ENCODE measurements at regions not wholly inside any gene's neighbourhood (a gene's known extent, or its start where the extent isn't known, plus 50 kb on each side); places are given as distances from the start of the nearest gene placed in this dataset.

DNA sequence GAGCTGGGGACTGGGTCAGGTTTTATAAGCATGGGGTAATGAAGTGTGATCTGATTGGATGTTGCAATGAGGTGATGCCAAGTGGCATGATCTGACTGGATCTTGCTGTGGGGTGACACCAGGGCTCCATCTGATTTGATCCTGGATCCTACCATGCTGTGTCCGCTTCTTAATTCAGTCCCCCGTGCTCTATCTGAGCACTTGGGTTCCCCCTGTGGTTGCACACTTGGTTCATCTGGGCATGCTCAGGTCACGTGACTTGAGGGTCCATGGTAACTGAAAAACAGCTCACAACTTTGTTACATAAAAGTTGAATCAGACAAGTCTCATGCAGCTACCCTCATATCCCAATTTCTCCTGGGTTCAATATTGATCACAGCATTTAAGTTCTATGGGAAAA lies 448.6 kb upstream of the NRP1 start:
- TF ChIP-seq, protein P1, sequence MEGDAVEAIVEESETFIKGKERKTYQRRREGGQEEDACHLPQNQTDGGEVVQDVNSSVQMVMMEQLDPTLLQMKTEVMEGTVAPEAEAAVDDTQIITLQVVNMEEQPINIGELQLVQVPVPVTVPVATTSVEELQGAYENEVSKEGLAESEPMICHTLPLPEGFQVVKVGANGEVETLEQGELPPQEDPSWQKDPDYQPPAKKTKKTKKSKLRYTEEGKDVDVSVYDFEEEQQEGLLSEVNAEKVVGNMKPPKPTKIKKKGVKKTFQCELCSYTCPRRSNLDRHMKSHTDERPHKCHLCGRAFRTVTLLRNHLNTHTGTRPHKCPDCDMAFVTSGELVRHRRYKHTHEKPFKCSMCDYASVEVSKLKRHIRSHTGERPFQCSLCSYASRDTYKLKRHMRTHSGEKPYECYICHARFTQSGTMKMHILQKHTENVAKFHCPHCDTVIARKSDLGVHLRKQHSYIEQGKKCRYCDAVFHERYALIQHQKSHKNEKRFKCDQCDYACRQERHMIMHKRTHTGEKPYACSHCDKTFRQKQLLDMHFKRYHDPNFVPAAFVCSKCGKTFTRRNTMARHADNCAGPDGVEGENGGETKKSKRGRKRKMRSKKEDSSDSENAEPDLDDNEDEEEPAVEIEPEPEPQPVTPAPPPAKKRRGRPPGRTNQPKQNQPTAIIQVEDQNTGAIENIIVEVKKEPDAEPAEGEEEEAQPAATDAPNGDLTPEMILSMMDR (IDR thresholded peaks at IDR 0.05): no peak
- TF ChIP-seq POLR2A (IDR thresholded peaks at IDR 0.05): no peak

Data from right lobe of liver (tissue), 4 donors.